Esophagus squamous epithelium (tissue), 5 donors: ENCODE measurements at regions not wholly inside any gene's neighbourhood (a gene's known extent, or its start where the extent isn't known, plus 50 kb on each side); places are given as distances from the start of the nearest gene placed in this dataset.

Source experiments
- DNase-seq: peaks from one replicate; lab custom pipeline; 2025; lab: John Stamatoyannopoulos, UW
- H3K27ac ChIP-seq, 4 donors: fragments of 200-600 bp; sonication (generic); one replicate each; pipeline ENCODE4 v1.5.1; 2016 to 2019; ENCODE audit warnings: mild to moderate bottlenecking in 1 of 4
- H3K27me3 ChIP-seq, 4 donors: fragments of 200-600 bp; sonication (generic); 1 replicate in 3 of 4; 2 replicates in 1 of 4; pipeline versions ENCODE4 v1.5.1 to v1.6.0; 2017 to 2021; ENCODE audit warnings: antibody characterized with exemption in 1 of 4
- H3K36me3 ChIP-seq, 3 donors: fragments of 200-600 bp; sonication (generic); one replicate each; pipeline ENCODE4 v1.5.1; 2016 to 2019
- H3K4me1 ChIP-seq, 3 donors: fragments of 200-600 bp; sonication (generic); one replicate each; pipeline ENCODE4 v1.5.1; 2017 to 2019
- H3K4me3 ChIP-seq, 4 donors: fragments of 200-600 bp; sonication (generic); 1 replicate in 3 of 4; 2 replicates in 1 of 4; pipeline ENCODE4 v1.5.1; 2016 to 2019; ENCODE audit warnings: mild to moderate bottlenecking in 2 of 4, moderate library complexity in 1 of 4
- H3K9me3 ChIP-seq, 3 donors: fragments of 200-600 bp; sonication (generic); one replicate each; pipeline ENCODE4 v1.5.1; 2016 to 2019
- POLR2A ChIP-seq, 4 donors: fragments of 450-650 bp; IDR thresholded peaks; one replicate each; pipeline ENCODE4 v1.6.1; 2017; ENCODE audit warnings: antibody characterized with exemption in 4 of 4, mild to moderate bottlenecking in 4 of 4, moderate library complexity in 3 of 4
- WGBS, 2 donors: methylation state at CpG; one replicate each; pipeline ENCODE4 v1.1.5; 2018; 5-methylcytosine and 5-hydroxymethylcytosine counted together
- intact Hi-C: fragments of 100-400 bp; cut with DNase I; formaldehyde crosslinking; loops from one replicate; pipeline ENCODE4 v1.15.0; 2022
- TF ChIP-seq, protein P1 (sequence below), 6 experiments: fragments of 450-650 bp in 4 of 6; fragments of 200-600 bp in 2 of 6; sonication (generic) in 2 of 6; IDR thresholded peaks; one replicate each; pipeline ENCODE4 v1.5.1; 2016 to 2019; ENCODE audit warnings: antibody characterized with exemption in 6 of 6, mild to moderate bottlenecking in 4 of 6, moderate library complexity in 4 of 6
- donor health status: DM: yes; HTN: yes; CAD: no.

DNA sequence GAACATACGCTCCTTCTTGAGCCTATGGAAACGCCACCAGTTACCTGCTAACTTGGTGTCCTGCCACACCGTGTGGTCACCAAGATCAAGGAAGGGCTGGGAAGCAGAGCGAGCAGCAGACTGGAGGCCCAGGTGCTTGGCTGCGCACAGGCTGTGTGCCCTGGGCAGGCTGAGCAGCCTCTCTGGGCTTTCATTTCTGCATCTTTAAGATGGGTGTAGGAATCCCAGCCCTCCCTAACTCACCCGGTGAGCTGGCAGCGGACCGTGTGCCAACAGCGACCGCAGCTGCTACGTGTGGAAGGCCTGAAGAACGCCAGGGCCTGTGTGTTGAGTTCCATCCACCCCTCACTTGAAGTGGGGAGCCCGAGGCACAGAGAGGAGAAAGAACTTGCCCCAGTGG is 80.0 kb downstream of the IRF8 start:
- TF ChIP-seq, protein P1, sequence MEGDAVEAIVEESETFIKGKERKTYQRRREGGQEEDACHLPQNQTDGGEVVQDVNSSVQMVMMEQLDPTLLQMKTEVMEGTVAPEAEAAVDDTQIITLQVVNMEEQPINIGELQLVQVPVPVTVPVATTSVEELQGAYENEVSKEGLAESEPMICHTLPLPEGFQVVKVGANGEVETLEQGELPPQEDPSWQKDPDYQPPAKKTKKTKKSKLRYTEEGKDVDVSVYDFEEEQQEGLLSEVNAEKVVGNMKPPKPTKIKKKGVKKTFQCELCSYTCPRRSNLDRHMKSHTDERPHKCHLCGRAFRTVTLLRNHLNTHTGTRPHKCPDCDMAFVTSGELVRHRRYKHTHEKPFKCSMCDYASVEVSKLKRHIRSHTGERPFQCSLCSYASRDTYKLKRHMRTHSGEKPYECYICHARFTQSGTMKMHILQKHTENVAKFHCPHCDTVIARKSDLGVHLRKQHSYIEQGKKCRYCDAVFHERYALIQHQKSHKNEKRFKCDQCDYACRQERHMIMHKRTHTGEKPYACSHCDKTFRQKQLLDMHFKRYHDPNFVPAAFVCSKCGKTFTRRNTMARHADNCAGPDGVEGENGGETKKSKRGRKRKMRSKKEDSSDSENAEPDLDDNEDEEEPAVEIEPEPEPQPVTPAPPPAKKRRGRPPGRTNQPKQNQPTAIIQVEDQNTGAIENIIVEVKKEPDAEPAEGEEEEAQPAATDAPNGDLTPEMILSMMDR (IDR thresholded peaks at IDR 0.05), result no peak
- TF ChIP-seq POLR2A (IDR thresholded peaks at IDR 0.05), result no peak
- H3K4me1 ChIP-seq, result no peaks in the 10 kb centered on the region
- H3K4me3 ChIP-seq, result no peak overlapping the region
- H3K27ac ChIP-seq, result no peak overlapping the region
- H3K27me3 ChIP-seq, result peaks cover 0 to 60% (median 0%) of the 10 kb centered on the region in 4 donors
- no peaks in the 10 kb centered on the region for H3K36me3 ChIP-seq
- intact Hi-C loops, result no loop called here
- no peaks in the 10 kb centered on the region for H3K9me3 ChIP-seq
- no peak for DNase-seq
- 84 to 100% methylated on average over 2 to 5 of the region's 13 CpGs for WGBS, 2 donors

DNA sequence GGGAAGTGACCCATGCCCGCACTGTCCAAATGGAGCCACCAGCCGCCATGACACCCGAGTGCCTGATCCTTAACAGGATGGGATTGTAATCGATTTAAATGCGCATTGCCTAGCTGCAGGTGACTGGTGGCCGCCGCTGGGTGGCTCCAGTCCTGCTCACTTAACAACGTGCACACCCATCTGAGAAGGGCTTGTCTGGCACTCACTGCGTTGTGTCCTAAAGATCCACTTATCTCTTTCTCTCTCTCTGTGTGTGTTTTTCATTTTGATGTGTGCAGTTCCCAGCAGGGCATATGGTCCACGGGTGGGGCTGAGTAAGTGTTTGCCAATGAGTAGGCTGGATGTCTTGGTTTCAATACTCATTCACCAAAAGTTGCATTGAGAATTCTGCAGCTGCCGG is 80.6 kb downstream of the IRF8 start:
- no peaks in the 10 kb centered on the region for H3K36me3 ChIP-seq
- no peaks in the 10 kb centered on the region for H3K9me3 ChIP-seq
- H3K27me3 ChIP-seq, result peaks cover 0 to 66% (median 0%) of the 10 kb centered on the region in 4 donors
- H3K27ac ChIP-seq, result no peak overlapping the region
- H3K4me1 ChIP-seq, result no peaks in the 10 kb centered on the region
- intact Hi-C loops, result loop anchor here (10.0 kb wide), 1 partner anchor 155 kb away; no protein-coding TSS in a partner anchor
- 64 to 65% methylated on average over 10 to 11 of the region's 11 CpGs for WGBS, 2 donors
- no peak for DNase-seq
- no peak for TF ChIP-seq POLR2A (IDR thresholded peaks at IDR 0.05)
- TF ChIP-seq, protein P1 (IDR thresholded peaks at IDR 0.05), result no peak
- H3K4me3 ChIP-seq, result no peak overlapping the region

DNA sequence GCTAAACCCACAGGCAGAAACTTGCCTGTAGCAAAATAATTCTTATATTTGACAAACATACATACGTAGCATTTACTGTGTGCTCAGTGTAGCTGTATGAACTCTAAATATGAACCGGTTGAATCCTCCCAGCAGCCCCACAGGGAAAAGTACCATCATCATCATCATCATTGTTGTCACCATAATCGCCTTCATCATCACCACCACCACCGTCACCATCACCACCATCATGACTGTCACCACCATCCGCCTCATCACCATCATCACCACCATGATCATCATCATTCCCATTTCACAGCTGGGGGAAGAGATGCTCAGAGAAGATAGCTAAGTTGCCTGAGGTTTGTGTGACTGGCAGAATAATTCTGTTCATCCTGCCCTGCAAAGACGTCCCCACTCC is 81.7 kb downstream of the IRF8 start:
- no peak for TF ChIP-seq POLR2A (IDR thresholded peaks at IDR 0.05)
- TF ChIP-seq, protein P1 (IDR thresholded peaks at IDR 0.05), result no peak
- Histone ChIP-seq H3K4me1 (no peaks in the 10 kb centered on the region), H3K27me3 (peaks cover 0 to 64% (median 0%) of the 10 kb centered on the region in 4 donors), H3K4me3 (no peak overlapping the region), H3K36me3 (no peaks in the 10 kb centered on the region), H3K27ac (no peak overlapping the region), H3K9me3 (no peaks in the 10 kb centered on the region)
- WGBS, 2 donors, result 80 to 95% methylated on average over 6 of the region's 6 CpGs
- intact Hi-C loops, result loop anchor here (10.0 kb wide), 1 partner anchor 156 kb away; no protein-coding TSS in a partner anchor
- DNase-seq, result no peak

DNA sequence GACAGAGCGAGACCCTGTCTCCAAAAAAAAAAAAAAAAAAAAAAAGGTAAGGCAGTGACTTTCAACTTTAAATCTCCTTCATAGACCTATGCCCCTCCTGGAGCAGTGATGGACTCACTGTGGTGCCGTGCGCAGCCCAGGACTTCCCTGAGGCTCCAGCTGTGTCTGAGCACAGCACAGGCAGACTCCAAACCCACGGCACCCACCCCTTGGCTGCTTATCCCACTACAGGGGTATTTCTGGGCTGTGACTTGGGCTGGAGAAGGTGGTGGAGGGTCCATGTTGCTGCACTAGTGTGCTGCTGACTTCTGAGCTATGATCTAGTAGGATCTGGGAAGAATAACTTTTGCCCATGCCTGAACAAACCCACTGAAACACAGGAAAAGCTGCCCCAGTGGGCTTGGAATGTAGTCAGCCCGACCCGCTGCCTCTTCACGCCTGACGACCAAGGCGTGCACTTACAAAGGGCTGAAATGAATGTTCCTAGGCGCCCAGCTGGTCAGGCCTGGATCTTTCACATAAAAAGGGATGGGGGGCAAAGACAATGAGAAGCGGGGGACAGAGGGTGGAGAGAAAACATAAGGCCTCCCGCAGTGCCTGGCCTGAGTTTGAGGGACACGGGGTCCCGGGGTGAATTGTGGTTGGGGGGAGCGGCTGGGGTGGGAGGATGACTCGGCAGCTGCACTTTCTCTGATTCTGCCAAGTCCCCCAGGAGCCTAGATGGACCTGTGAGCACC is 83.0 kb downstream of the IRF8 start:
- H3K4me3 ChIP-seq, result no peak overlapping the region
- WGBS, 2 donors, result 62 to 76% methylated on average over 6 to 13 of the region's 16 CpGs
- H3K36me3 ChIP-seq, result no peaks in the 10 kb centered on the region
- TF ChIP-seq, protein P1 (IDR thresholded peaks at IDR 0.05), result no peak
- TF ChIP-seq POLR2A (IDR thresholded peaks at IDR 0.05), result no peak
- DNase-seq, result no peak
- H3K27me3 ChIP-seq, result peaks cover 0 to 64% (median 0%) of the 10 kb centered on the region in 4 donors
- H3K4me1 ChIP-seq, result peaks cover 0 to 4% (median 0%) of the 10 kb centered on the region in 3 donors
- H3K27ac ChIP-seq, result no peak overlapping the region
- intact Hi-C loops, result loop anchor here (10.0 kb wide), 1 partner anchor 157 kb away; no protein-coding TSS in a partner anchor
- H3K9me3 ChIP-seq, result no peaks in the 10 kb centered on the region

DNA sequence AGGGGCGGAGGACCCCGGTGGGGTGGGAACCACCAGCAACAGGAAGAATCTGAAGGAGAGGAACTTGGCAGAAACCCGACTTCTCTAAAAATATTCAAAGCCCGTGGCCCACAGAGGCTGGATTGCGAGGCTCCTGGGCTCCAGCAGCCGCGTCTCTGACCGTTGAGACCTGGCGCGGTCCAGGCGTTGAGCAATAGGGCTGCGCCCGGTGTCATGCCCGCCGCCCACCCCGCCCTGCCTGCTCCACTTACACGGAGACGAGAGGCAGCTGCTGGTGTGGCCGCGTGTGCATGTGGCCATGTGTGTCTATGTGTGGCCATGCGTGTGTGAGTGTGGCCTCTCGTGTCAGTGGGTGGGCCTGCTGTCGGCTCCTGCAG is 83.6 kb downstream of the IRF8 start:
- Histone ChIP-seq H3K36me3 (no peaks in the 10 kb centered on the region), H3K27ac (no peak overlapping the region), H3K4me1 (peaks cover 0 to 9% (median 4%) of the 10 kb centered on the region in 3 donors), H3K9me3 (no peaks in the 10 kb centered on the region), H3K27me3 (peaks cover 0 to 64% (median 0%) of the 10 kb centered on the region in 4 donors), H3K4me3 (no peak overlapping the region)
- TF ChIP-seq, protein P1 (IDR thresholded peaks at IDR 0.05), result no peak
- TF ChIP-seq POLR2A (IDR thresholded peaks at IDR 0.05), result no peak
- intact Hi-C loops, result loop anchor here (10.0 kb wide), 1 partner anchor 158 kb away; no protein-coding TSS in a partner anchor
- 70 to 73% methylated on average over 5 to 14 of the region's 23 CpGs for WGBS, 2 donors
- no peak for DNase-seq
